HEK293 (cell line): ENCODE measurements at regions not wholly inside any gene's neighbourhood (a gene's known extent, or its start where the extent isn't known, plus 50 kb on each side); places are given as distances from the start of the nearest gene placed in this dataset.

Experiments
- CTCF ChIA-PET: fragments of 350-600 bp; formaldehyde crosslinking; extraction: SDS; loops from one replicate; lab custom pipeline; 2021; ENCODE audit warnings: antibody characterized with exemption; lab: Yijun Ruan, JAX
- POLR2A ChIA-PET: fragments of 300-600 bp; formaldehyde crosslinking; extraction: SDS; loops from one replicate; lab custom pipeline; 2020; ENCODE audit warnings: antibody characterized with exemption, inconsistent platforms; lab: Yijun Ruan, JAX
- H3K27ac ChIP-seq: fragments of 200-500 bp; sonication (Bioruptor generic); 2 replicates; pipeline ENCODE4 v1.5.1; 2014; ENCODE audit warnings: low read depth, low read length, control low read depth, inconsistent platforms; ENCODE audit errors: extremely low read depth
- H3K36me3 ChIP-seq, 2 experiments: fragments of 200-500 bp in 1 of 2; sonication (Bioruptor generic) in 1 of 2; 1 replicate in 1 of 2; 2 replicates in 1 of 2; pipeline ENCODE4 v1.5.1; 2014 to 2017; ENCODE audit warnings: inconsistent platforms in 2 of 2, low read length in 2 of 2; ENCODE audit not compliant: control insufficient read depth in 2 of 2, insufficient read depth in 1 of 2
- H3K4me1 ChIP-seq: fragments of 200-500 bp; sonication (Bioruptor generic); 2 replicates; pipeline ENCODE4 v1.5.1; 2014; ENCODE audit warnings: mild to moderate bottlenecking, low read length, inconsistent platforms; ENCODE audit not compliant: control insufficient read depth, insufficient read depth
- H3K4me3 ChIP-seq: 2 replicates; pipeline ENCODE4 v1.5.1; 2011; ENCODE audit warnings: low read depth, mild to moderate bottlenecking, control low read depth, low read length, moderate library complexity
- H3K9me3 ChIP-seq: fragments of 200-500 bp; sonication (Bioruptor generic); 2 replicates; pipeline ENCODE4 v1.5.1; 2014; ENCODE audit warnings: low read depth, low read length, inconsistent platforms; ENCODE audit not compliant: control insufficient read depth, insufficient read depth
- BCL11B ChIP-seq: fragments of 450-650 bp; formaldehyde crosslinking; IDR thresholded peaks from 2 replicates; pipeline ENCODE4 v1.5.1; 2016; ENCODE audit warnings: low read depth, missing biosample characterization, missing genetic modification characterization
- KLF17 ChIP-seq: fragments of 450-650 bp; formaldehyde crosslinking; IDR thresholded peaks from 2 replicates; pipeline ENCODE4 v1.5.1; 2016; ENCODE audit warnings: missing biosample characterization, missing genetic modification characterization
- KLF8 ChIP-seq: fragments of 450-650 bp; formaldehyde crosslinking; IDR thresholded peaks from 2 replicates; pipeline ENCODE4 v1.5.1; 2016; ENCODE audit warnings: missing biosample characterization, missing genetic modification characterization
- RBAK ChIP-seq: fragments of 450-650 bp; formaldehyde crosslinking; IDR thresholded peaks from 2 replicates; pipeline ENCODE4 v1.5.1; 2016; ENCODE audit warnings: missing biosample characterization, missing genetic modification characterization
- SALL2 ChIP-seq: fragments of 450-650 bp; formaldehyde crosslinking; IDR thresholded peaks from 2 replicates; pipeline ENCODE4 v1.5.0; 2017; ENCODE audit warnings: missing biosample characterization, mild to moderate bottlenecking, missing genetic modification characterization, borderline replicate concordance
- SCRT2 ChIP-seq: fragments of 450-650 bp; formaldehyde crosslinking; IDR thresholded peaks from 2 replicates; pipeline ENCODE4 v1.5.1; 2016; ENCODE audit warnings: missing biosample characterization, missing genetic modification characterization
- TCF7L2 ChIP-seq: IDR thresholded peaks from 2 replicates; pipeline ENCODE4 v1.6.1; 2011; ENCODE audit warnings: low read depth, mild to moderate bottlenecking, inconsistent platforms, low read length, moderate library complexity, borderline replicate concordance
- YY2 ChIP-seq: fragments of 450-650 bp; formaldehyde crosslinking; IDR thresholded peaks from 2 replicates; pipeline ENCODE4 v1.5.1; 2016; ENCODE audit warnings: missing biosample characterization, missing genetic modification characterization
- ZEB2 ChIP-seq: fragments of 450-650 bp; formaldehyde crosslinking; IDR thresholded peaks from 2 replicates; pipeline ENCODE4 v1.5.1; 2016; ENCODE audit warnings: missing biosample characterization, missing genetic modification characterization
- ZNF157 ChIP-seq: fragments of 450-650 bp; formaldehyde crosslinking; IDR thresholded peaks from 2 replicates; pipeline ENCODE4 v1.5.1; 2016; ENCODE audit warnings: missing biosample characterization, missing genetic modification characterization
- ZNF19 ChIP-seq: fragments of 450-650 bp; formaldehyde crosslinking; IDR thresholded peaks from 2 replicates; pipeline ENCODE4; 2016; ENCODE audit warnings: missing biosample characterization, missing genetic modification characterization, low read depth
- ZNF223 ChIP-seq: fragments of 450-650 bp; formaldehyde crosslinking; IDR thresholded peaks from 2 replicates; pipeline ENCODE4 v1.5.1; 2016; ENCODE audit warnings: missing biosample characterization, missing genetic modification characterization
- ZNF335 ChIP-seq: fragments of 450-650 bp; formaldehyde crosslinking; conservative IDR thresholded peaks from 2 replicates; pipeline ENCODE4 v1.5.1; 2016; ENCODE audit warnings: missing biosample characterization, missing genetic modification characterization
- ZNF391 ChIP-seq: fragments of 450-650 bp; formaldehyde crosslinking; IDR thresholded peaks from 2 replicates; pipeline ENCODE4 v1.5.1; 2016; ENCODE audit warnings: low read depth, missing biosample characterization, missing genetic modification characterization, borderline replicate concordance
- ZNF433 ChIP-seq: fragments of 450-650 bp; formaldehyde crosslinking; IDR thresholded peaks from 2 replicates; pipeline ENCODE4 v1.5.1; 2016; ENCODE audit warnings: missing biosample characterization, missing genetic modification characterization, low read depth
- ZNF513 ChIP-seq: fragments of 450-650 bp; IDR thresholded peaks from 2 replicates; pipeline ENCODE4 v1.5.1; 2018; ENCODE audit warnings: missing biosample characterization, missing genetic modification characterization
- ZNF585B ChIP-seq: fragments of 450-650 bp; formaldehyde crosslinking; IDR thresholded peaks from 2 replicates; pipeline ENCODE4 v1.5.1; 2016; ENCODE audit warnings: missing biosample characterization, missing genetic modification characterization
- ZNF624 ChIP-seq: fragments of 450-650 bp; formaldehyde crosslinking; IDR thresholded peaks from 2 replicates; pipeline ENCODE4 v1.5.1; 2017; ENCODE audit warnings: missing biosample characterization, missing genetic modification characterization
- ZNF658 ChIP-seq: fragments of 450-650 bp; formaldehyde crosslinking; IDR thresholded peaks from 2 replicates; pipeline ENCODE4; 2016; ENCODE audit warnings: missing biosample characterization, missing genetic modification characterization
- ZNF701 ChIP-seq: fragments of 450-650 bp; formaldehyde crosslinking; IDR thresholded peaks from 2 replicates; pipeline ENCODE4 v1.5.1; 2016; ENCODE audit warnings: missing biosample characterization, missing genetic modification characterization
- ZSCAN18 ChIP-seq: fragments of 450-650 bp; formaldehyde crosslinking; IDR thresholded peaks from 2 replicates; pipeline ENCODE4 v1.5.1; 2016; ENCODE audit warnings: missing biosample characterization, missing genetic modification characterization
- ZSCAN30 ChIP-seq: fragments of 450-650 bp; IDR thresholded peaks from 2 replicates; pipeline ENCODE4 v1.5.1; 2018; ENCODE audit warnings: missing biosample characterization, mild to moderate bottlenecking, missing genetic modification characterization, moderate library complexity
- TF ChIP-seq, protein P1 (sequence below): fragments of 450-650 bp; formaldehyde crosslinking; IDR thresholded peaks from 2 replicates; pipeline ENCODE4 v1.5.1; 2016; ENCODE audit warnings: missing biosample characterization, missing genetic modification characterization
- TF ChIP-seq, protein P2 (sequence below): fragments of 450-650 bp; formaldehyde crosslinking; IDR thresholded peaks from 2 replicates; pipeline ENCODE4 v1.5.1; 2016; ENCODE audit warnings: missing biosample characterization, missing genetic modification characterization
- TF ChIP-seq, protein P3 (sequence below): fragments of 450-650 bp; formaldehyde crosslinking; IDR thresholded peaks from 2 replicates; pipeline ENCODE4; 2016; ENCODE audit warnings: missing biosample characterization, missing genetic modification characterization
- TF ChIP-seq, protein P4 (sequence below): fragments of 450-650 bp; formaldehyde crosslinking; IDR thresholded peaks from 2 replicates; pipeline ENCODE4 v1.5.1; 2016; ENCODE audit warnings: missing biosample characterization, missing genetic modification characterization

GRCh38 chr2:58862244-58862643 is 621.1 kb upstream of the FANCL start (continued):
- TF ChIP-seq, protein P1, sequence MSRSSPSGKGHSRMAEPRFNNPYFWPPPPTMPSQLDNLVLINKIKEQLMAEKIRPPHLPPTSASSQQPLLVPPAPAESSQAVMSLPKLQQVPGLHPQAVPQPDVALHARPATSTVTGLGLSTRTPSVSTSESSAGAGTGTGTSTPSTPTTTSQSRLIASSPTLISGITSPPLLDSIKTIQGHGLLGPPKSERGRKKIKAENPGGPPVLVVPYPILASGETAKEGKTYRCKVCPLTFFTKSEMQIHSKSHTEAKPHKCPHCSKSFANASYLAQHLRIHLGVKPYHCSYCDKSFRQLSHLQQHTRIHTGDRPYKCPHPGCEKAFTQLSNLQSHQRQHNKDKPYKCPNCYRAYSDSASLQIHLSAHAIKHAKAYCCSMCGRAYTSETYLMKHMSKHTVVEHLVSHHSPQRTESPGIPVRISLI (tag by site-specific recombination): no peak
- TF ChIP-seq, protein P2, sequence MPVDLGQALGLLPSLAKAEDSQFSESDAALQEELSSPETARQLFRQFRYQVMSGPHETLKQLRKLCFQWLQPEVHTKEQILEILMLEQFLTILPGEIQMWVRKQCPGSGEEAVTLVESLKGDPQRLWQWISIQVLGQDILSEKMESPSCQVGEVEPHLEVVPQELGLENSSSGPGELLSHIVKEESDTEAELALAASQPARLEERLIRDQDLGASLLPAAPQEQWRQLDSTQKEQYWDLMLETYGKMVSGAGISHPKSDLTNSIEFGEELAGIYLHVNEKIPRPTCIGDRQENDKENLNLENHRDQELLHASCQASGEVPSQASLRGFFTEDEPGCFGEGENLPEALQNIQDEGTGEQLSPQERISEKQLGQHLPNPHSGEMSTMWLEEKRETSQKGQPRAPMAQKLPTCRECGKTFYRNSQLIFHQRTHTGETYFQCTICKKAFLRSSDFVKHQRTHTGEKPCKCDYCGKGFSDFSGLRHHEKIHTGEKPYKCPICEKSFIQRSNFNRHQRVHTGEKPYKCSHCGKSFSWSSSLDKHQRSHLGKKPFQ (tag by site-specific recombination): no peak
- no peak for TF ChIP-seq KLF17 (tag by site-specific recombination)
- TF ChIP-seq YY2 (tag by site-specific recombination): no peak
- no peak for TF ChIP-seq RBAK (tag by site-specific recombination)

- Histone ChIP-seq H3K27ac (no peak overlapping the region), H3K4me3 (no peak overlapping the region), H3K4me1 (no peaks in the 10 kb centered on the region), H3K9me3 (no peaks in the 10 kb centered on the region), H3K36me3 (no peaks in the 10 kb centered on the region)
- TF ChIP-seq ZNF658 (tag by site-specific recombination) (no peak), ZNF157 (tag by site-specific recombination) (no peak), ZNF513 (tag by site-specific recombination) (no peak), TCF7L2 (no peak), ZNF585B (tag by site-specific recombination) (no peak), SCRT2 (tag by site-specific recombination) (no peak), ZNF19 (tag by site-specific recombination) (no peak), ZNF223 (tag by site-specific recombination) (no peak), ZEB2 (tag by site-specific recombination) (no peak), RBAK (tag by site-specific recombination) (no peak), KLF8 (no peak)
- TF ChIP-seq, protein P3, sequence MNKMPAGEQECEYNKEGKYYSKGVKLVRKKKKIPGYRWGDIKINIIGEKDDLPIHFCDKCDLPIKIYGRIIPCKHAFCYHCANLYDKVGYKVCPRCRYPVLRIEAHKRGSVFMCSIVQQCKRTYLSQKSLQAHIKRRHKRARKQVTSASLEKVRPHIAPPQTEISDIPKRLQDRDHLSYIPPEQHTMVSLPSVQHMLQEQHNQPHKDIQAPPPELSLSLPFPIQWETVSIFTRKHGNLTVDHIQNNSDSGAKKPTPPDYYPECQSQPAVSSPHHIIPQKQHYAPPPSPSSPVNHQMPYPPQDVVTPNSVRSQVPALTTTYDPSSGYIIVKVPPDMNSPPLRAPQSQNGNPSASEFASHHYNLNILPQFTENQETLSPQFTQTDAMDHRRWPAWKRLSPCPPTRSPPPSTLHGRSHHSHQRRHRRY: no peak
- CTCF ChIA-PET: interaction anchor here (0.6 kb wide), 1 partner anchor 53 kb away, joined by 5 read pairs; no protein-coding TSS in a partner anchor
- POLR2A ChIA-PET: no interaction called here
These were observed 619.5 kb upstream of the FANCL start for GRCh38 chr2:58860586-58860985.

- CTCF ChIA-PET: interaction anchor here (0.7 to 1.2 kb wide), 2 partner anchors 16 to 1787 kb away, joined by 3 read pairs; no protein-coding TSS in a partner anchor
- no peak for TF ChIP-seq ZNF624 (tag by site-specific recombination)
- TF ChIP-seq ZNF391 (tag by site-specific recombination): no peak
- TF ChIP-seq, protein P4, sequence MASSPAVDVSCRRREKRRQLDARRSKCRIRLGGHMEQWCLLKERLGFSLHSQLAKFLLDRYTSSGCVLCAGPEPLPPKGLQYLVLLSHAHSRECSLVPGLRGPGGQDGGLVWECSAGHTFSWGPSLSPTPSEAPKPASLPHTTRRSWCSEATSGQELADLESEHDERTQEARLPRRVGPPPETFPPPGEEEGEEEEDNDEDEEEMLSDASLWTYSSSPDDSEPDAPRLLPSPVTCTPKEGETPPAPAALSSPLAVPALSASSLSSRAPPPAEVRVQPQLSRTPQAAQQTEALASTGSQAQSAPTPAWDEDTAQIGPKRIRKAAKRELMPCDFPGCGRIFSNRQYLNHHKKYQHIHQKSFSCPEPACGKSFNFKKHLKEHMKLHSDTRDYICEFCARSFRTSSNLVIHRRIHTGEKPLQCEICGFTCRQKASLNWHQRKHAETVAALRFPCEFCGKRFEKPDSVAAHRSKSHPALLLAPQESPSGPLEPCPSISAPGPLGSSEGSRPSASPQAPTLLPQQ (tag by site-specific recombination): no peak
- no peak for TF ChIP-seq ZNF433 (tag by site-specific recombination)
- TF ChIP-seq ZSCAN18: no peak
- TF ChIP-seq ZNF335 (tag by site-specific recombination): no peak
- TF ChIP-seq SALL2 (tag by site-specific recombination): no peak
- no peak for TF ChIP-seq ZNF701 (tag by site-specific recombination)
- no peak for TF ChIP-seq BCL11B
- TF ChIP-seq ZSCAN30 (tag by site-specific recombination): no peak
These were observed 615.0 kb upstream of the FANCL start for GRCh38 chr2:58856100-58856499.

More at GRCh38 chr2:58856100-58856499, 615.0 kb upstream of the FANCL start:
- no peaks in the 10 kb centered on the region for H3K36me3 ChIP-seq
- H3K27ac ChIP-seq: no peak overlapping the region
- H3K9me3 ChIP-seq: no peaks in the 10 kb centered on the region
- H3K4me1 ChIP-seq: no peaks in the 10 kb centered on the region
- H3K4me3 ChIP-seq: no peak overlapping the region
- POLR2A ChIA-PET: no interaction called here
